T-helper 2 cell treated with Interferon-gamma antibody and Interleukin-4, amounts not matched to agents 100 ng/mL and 5 ng/mL, for 36 hours (primary cell): ENCODE measurements at regions not wholly inside any gene's neighbourhood (a gene's known extent, or its start where the extent isn't known, plus 50 kb on each side); places are given as distances from the start of the nearest gene placed in this dataset.

ENCODE experiments used
- intact Hi-C: fragments of 100-400 bp; cut with micrococcal nuclease; formaldehyde crosslinking; loops from one replicate; pipeline ENCODE4 v1.15.1; 2023

- intact Hi-C loops, result no loop called here
These were observed 211.0 kb downstream of the PIK3R1 start for GRCh38 chr5:68426586-68426985.

- intact Hi-C loops, result no loop called here
These were observed 212.8 kb downstream of the PIK3R1 start for GRCh38 chr5:68428231-68428811.

GRCh38 chr5:68429510-68429909, 214.0 kb downstream of the PIK3R1 start:
- intact Hi-C loops, result no loop called here

- intact Hi-C loops, result loop anchor here (10.0 kb wide), 1 partner anchor 1265 kb away; no protein-coding TSS in a partner anchor
These were observed 214.7 kb downstream of the PIK3R1 start for GRCh38 chr5:68430279-68430678.

- intact Hi-C loops, result loop anchor here (10.0 kb wide), 1 partner anchor 1266 kb away; no protein-coding TSS in a partner anchor
These were observed 215.6 kb downstream of the PIK3R1 start for GRCh38 chr5:68431186-68431585.

- intact Hi-C loops, result loop anchor here (10.0 kb wide), 1 partner anchor 1267 kb away; no protein-coding TSS in a partner anchor
These were observed 216.2 kb downstream of the PIK3R1 start for GRCh38 chr5:68431601-68432337.

- intact Hi-C loops, result loop anchor here (10.0 kb wide), 1 partner anchor 1268 kb away; no protein-coding TSS in a partner anchor
These were observed 217.1 kb downstream of the PIK3R1 start for GRCh38 chr5:68432682-68433081.

- intact Hi-C loops, result loop anchor here (10.0 kb wide), 1 partner anchor 1269 kb away; no protein-coding TSS in a partner anchor
These were observed 218.0 kb downstream of the PIK3R1 start for GRCh38 chr5:68433526-68433922.

GRCh38 chr5:68433923-68434879, 218.6 kb downstream of the PIK3R1 start:
- intact Hi-C loops, result loop anchor here (1.0 to 10.0 kb wide), 11 partner anchors 9 to 1269 kb away; partner anchors contain the start of gene PIK3R1

- intact Hi-C loops, result loop anchor here (2.0 to 10.0 kb wide), 3 partner anchors 29 to 1271 kb away; no protein-coding TSS in a partner anchor
These were observed 220.1 kb downstream of the PIK3R1 start for GRCh38 chr5:68435611-68436010.

GRCh38 chr5:68436686-68437520, 221.3 kb downstream of the PIK3R1 start:
- intact Hi-C loops, result loop anchor here (10.0 kb wide), 1 partner anchor 1272 kb away; no protein-coding TSS in a partner anchor

- intact Hi-C loops, result loop anchor here (10.0 kb wide), 1 partner anchor 1274 kb away; no protein-coding TSS in a partner anchor
These were observed 223.3 kb downstream of the PIK3R1 start for GRCh38 chr5:68438876-68439275.

GRCh38 chr5:68440245-68440644, 224.7 kb downstream of the PIK3R1 start:
- intact Hi-C loops, result no loop called here

- intact Hi-C loops, result no loop called here
These were observed 225.1 kb downstream of the PIK3R1 start for GRCh38 chr5:68440651-68441050.

- intact Hi-C loops, result no loop called here
These were observed 225.9 kb downstream of the PIK3R1 start for GRCh38 chr5:68441309-68442073.

- intact Hi-C loops, result no loop called here
These were observed 227.5 kb downstream of the PIK3R1 start for GRCh38 chr5:68443091-68443490.

- intact Hi-C loops, result no loop called here
These were observed 228.5 kb downstream of the PIK3R1 start for GRCh38 chr5:68444048-68444447.

- intact Hi-C loops, result no loop called here
These were observed 229.3 kb downstream of the PIK3R1 start for GRCh38 chr5:68444833-68445232.

GRCh38 chr5:68445257-68446069, 229.9 kb downstream of the PIK3R1 start:
- intact Hi-C loops, result no loop called here
